GM19452 (cell line): ENCODE measurements at regions not wholly inside any gene's neighbourhood (a gene's known extent, or its start where the extent isn't known, plus 50 kb on each side); places are given as distances from the start of the nearest gene placed in this dataset.
"Not testable (repeated sequence)": the region's sequence is repeated elsewhere in the genome, so short reads cannot be mapped to it uniquely, and the experiment has no call there.

Experiments used
- ATAC-seq: cut with Tn5 transposase; IDR thresholded peaks from one replicate; pipeline ENCODE4 v1.9.1; 2021; ENCODE audit not compliant: unreplicated experiment

DNA sequence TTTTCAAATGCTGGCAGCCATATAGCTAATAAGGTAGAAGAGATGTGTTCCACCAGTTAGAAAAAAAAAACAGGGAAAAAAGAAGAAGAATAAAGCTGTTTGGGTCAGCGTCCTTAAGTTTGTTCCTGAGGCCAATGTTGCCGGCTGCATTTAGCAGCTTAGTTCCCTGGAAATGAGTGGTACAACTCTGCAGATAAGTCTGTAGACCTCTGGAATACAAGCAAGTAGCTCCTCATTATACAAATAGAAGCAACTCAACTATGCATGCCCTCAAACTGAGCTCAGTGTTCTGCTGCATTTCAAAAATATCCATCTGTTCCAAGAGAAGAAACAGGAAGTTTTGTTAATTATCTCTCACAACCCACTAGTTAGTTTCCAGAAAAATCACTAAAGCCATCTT is 181.2 kb upstream of the PKN2 start:
- no peak for ATAC-seq

- no peak for ATAC-seq
Measured at GRCh38 chr1:88503646-88504045, 180.4 kb upstream of the PKN2 start.

DNA sequence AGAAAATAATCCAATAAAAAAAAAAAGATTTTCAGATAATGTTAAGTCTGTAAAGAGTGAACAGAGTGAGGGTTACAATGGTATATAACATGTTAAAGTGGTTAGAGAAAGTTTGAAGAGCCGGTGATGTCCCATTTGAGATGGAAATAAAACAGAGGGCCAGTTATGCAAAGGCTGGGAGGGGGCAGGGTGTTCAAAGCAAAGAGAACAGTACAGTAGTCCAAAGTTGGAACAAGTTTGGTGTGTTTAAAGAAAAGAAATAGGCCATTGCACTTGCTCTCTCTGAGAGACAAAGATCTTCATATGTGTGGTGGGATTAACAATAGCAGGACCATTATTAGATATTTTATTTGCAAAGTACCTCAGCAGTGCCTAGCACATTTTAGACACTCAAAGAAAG is 179.5 kb upstream of the PKN2 start:
- ATAC-seq, result no peak

GRCh38 chr1:88509379-88509778 is 174.7 kb upstream of the PKN2 start:
- no peak for ATAC-seq

- ATAC-seq, result no peak
Measured at GRCh38 chr1:88514544-88515060, 169.5 kb upstream of the PKN2 start.

GRCh38 chr1:88517499-88517898 is 166.6 kb upstream of the PKN2 start:
- ATAC-seq, result not testable (repeated sequence)

GRCh38 chr1:88519156-88519555 is 164.9 kb upstream of the PKN2 start:
- ATAC-seq, result no peak

GRCh38 chr1:88523854-88524528 is 160.1 kb upstream of the PKN2 start:
- ATAC-seq, result no peak

- ATAC-seq, result no peak
Measured at GRCh38 chr1:88526456-88526855, 157.6 kb upstream of the PKN2 start.

- ATAC-seq, result no peak
Measured at GRCh38 chr1:88528792-88529191, 155.3 kb upstream of the PKN2 start.

DNA sequence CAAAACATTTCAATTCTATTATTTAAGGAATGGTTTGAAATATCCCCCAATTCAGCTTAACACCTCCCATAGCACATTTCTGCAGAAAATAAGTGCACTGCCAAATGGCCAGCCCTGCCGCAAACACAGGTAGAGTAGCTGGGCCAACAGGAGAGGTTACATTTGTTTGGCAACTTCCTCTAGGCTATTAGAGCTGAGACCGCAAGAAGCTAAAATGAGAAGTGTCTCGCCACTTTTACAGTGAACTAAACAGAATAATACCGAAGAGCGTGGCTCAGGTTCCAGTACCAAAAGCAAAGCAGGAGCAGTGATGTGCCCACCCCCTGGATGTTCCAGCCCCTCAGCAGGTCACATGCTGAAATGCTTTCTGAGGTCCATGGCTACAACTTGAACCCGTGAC is 154.5 kb upstream of the PKN2 start:
- no peak for ATAC-seq

DNA sequence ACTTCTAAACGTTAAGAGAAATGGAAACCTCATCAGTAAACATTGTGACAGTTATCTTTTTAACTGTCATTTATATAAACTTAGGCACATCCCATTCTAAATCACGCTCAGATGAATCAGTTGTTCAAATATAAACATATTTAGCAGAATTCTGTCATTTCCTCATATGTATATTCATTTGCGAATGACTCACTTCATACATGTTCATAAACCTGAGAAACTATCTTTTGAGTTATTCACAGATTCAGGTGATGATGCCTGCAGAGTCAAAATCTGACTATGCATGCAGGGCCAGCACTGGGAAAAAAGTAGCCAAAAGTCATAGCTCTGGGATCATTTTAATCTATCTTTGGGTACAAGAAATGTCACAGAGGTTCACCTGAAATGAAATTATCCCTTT is 153.8 kb upstream of the PKN2 start:
- ATAC-seq, result no peak

DNA sequence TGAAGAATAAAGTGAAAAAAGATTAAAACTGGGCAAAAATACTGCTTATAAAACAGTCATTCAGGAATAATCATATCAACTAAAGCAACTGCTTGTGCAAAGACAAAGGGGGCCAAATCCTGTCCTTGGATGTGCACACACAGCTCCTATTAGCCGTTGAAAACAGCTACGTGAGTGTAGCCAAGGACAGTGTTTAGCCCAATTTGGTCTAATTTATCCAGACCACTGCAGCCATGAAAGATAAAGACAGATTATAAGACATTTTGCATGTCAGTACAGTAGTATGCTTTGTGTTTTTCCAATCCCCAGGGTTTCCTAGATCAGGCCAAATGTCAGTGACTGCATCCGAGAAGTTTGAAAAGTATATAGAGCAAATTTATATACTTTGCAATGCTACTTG is 146.3 kb upstream of the PKN2 start:
- no peak for ATAC-seq

- ATAC-seq, result no peak
Measured at GRCh38 chr1:88538222-88538899, 145.7 kb upstream of the PKN2 start.

GRCh38 chr1:88540255-88540654 is 143.8 kb upstream of the PKN2 start:
- no peak for ATAC-seq

DNA sequence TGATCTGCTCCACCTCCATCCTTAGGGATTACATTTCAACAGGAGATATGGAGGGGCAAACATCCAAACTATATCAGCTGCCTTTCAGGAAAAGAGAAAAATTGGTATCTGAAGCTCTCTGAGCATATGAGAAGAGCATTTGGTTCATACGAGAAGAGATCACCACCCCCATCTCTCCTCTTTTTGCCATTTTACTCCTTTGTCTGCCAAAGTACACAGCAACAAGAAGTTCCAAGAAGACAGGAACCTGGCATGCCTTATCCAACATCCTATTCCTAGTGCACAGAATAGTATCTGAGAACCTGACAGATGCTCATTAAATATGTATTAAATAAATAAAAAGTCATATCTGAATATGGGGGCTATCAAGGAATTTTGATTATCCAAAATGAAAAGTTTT is 142.5 kb upstream of the PKN2 start:
- ATAC-seq, result no peak

GRCh38 chr1:88544195-88544594 is 139.9 kb upstream of the PKN2 start:
- no peak for ATAC-seq

DNA sequence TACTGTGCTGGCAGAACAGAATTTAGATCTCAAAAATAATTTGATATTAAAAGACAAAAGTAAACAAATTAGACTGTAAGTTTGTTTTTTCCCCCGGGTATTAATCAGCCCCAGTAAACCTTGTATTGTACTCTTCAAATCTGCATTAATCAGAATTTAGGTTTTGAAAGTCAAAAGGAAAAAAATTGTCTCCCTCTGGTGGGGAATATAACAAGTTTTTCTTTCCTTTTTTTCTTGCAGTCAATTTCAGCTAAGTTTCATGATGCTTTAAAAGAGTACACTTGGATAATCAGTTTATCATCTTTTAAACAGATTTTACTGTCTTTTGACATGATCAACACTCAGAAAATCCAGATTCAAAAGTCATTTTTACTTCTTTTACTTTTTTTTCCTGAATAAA is 134.5 kb upstream of the PKN2 start:
- no peak for ATAC-seq

- ATAC-seq, result no peak
Measured at GRCh38 chr1:88552226-88552625, 131.8 kb upstream of the PKN2 start.

- ATAC-seq, result no peak
Measured at GRCh38 chr1:88557014-88557413, 127.1 kb upstream of the PKN2 start.

DNA sequence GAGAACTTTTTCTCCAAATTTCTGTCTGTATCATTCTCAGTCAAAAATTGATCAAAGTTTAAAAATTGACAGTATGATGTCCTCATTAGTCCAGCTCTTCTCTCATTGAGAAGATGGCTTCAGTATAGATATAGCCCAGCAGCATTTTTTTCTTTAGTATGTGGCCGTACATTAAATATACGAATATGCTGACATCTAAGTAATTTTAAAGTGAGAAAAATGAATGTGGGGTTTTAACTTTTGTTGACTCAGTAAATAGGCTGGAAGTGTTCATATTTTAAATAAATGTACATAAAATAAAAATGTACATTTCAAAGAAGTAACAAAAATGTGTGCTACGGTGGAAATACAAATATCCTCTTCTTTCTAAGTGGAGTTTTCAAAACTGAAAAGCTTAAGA is 123.5 kb upstream of the PKN2 start:
- ATAC-seq, result no peak

DNA sequence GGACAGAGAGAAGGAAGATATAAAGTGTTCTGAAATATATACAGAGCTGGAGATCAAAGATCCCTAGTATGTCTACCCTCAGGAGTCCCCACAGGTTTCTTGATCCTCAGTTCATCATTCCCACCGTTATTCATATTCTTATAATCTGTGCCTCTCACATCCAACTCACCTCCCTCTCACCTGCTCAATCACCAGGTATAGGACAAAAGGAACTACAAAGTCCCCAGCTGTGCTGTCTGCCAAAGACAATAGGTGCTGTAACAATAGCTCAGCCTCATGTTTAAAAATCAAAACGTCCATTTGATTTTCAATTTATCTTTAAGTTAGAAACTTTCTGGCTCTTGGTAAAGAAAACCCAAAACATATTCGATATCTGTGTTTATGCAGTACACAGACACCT is 121.1 kb upstream of the PKN2 start:
- no peak for ATAC-seq
